HG03103 (cell line): ENCODE measurements at regions not wholly inside any gene's neighbourhood (a gene's known extent, or its start where the extent isn't known, plus 50 kb on each side); places are given as distances from the start of the nearest gene placed in this dataset.

Experiments
- ATAC-seq: cut with Tn5 transposase; IDR thresholded peaks from one replicate; pipeline ENCODE4 v1.9.1; 2021; ENCODE audit warnings: low read depth; ENCODE audit not compliant: unreplicated experiment

GRCh38 chr5:54695198-54695966 is 177.8 kb downstream of the SNX18 start:
- ATAC-seq = no peak

DNA sequence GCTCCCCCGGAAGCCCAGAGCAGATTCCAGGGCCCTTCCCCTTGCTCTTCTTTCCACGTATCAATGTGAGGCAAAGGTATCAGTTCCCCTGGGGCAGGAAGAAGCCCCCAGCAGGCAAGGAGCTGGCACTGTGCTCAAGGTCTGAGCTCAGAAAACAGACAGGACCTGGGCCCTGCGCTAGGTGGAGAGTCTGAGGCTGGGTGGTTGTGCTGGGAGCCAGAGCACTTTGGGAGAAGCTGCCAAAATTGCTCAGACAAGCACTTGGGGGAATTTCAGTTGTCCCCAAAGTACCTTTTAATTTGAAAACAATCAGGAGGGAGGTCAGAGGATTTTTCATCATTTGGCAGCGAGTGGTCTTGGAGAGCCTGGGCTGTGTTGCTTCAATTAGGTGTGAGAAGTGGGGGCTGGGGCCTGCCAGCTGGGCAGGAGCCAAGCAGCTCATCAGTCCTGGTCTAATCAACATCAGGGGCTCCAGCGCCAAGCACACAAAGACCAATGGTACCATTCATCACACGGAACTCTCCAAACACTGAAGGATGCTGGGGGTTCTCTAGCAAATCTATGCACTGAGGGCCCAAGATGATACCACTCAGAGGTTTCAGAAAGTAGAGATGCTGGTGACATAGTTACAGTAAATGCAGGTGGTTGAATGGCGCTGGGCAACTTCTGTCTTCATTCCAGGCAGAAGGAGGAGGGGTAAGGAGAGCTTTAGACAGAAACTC is 176.5 kb downstream of the SNX18 start:
- ATAC-seq = no peak

- no peak for ATAC-seq
Measured at GRCh38 chr5:54692631-54693030, 175.1 kb downstream of the SNX18 start.

GRCh38 chr5:54691656-54692055 is 174.1 kb downstream of the SNX18 start:
- no peak for ATAC-seq

DNA sequence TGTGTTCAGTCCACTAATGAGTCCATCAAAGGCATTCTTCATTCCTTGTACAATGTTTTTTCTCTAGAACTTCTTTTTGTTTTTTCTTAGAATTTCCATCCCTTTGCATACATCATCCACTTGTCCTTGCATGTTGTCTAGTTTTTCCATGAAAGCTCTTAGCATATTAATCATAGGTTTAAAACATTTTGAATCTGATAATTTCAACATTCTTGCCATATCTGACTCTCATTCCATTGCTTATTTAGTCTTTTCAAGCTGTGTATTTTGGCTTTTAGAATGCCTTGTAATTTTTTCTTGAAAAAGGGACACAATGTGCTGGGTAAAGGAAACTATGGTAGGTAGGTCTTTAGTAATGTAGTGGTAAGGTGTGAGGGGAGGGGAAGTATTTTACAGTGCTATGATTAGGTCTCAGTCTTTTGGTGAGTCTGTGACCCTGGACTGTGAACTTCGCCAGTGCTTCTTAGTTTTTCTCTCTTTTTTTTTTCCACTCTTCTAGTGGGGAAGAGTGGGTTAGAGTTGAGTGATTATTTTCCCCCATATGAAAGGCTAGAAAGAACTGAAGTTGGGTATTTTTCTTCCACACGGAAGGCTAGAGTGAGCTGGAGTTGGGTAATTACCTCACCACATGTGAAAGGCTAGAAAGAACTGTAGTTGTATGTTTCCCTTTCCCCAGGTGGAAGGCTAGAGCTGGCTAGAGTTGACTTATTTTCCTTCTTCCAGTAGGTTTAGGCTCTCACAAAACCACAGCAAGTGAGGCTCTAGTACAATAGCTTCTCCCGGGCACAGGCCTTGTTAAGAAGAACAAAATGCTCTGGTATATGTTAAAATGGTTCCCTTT is 172.1 kb downstream of the SNX18 start:
- ATAC-seq = no peak

DNA sequence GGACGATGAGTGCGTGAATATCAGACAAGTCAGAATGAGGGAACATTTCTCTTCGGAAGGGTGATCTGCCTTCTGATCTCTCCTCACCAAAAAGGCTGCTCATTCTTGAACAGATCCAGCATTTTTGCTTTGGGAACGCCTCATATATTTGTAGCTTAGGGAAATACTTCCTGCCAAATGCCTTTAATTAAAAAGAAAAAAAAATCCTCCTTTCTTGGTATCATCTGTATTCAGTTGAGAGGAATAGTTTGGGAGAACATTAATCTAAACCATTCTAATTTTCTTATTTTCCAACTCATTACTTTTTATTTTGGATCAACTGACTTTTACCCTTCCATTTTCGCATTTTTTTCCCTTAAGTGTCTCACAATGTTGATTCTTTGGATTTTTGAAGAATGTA is 163.4 kb downstream of the SNX18 start:
- no peak for ATAC-seq

GRCh38 chr5:54679686-54680085 is 162.1 kb downstream of the SNX18 start:
- no peak for ATAC-seq

- no peak for ATAC-seq
Measured at GRCh38 chr5:54678737-54679136, 161.2 kb downstream of the SNX18 start.

DNA sequence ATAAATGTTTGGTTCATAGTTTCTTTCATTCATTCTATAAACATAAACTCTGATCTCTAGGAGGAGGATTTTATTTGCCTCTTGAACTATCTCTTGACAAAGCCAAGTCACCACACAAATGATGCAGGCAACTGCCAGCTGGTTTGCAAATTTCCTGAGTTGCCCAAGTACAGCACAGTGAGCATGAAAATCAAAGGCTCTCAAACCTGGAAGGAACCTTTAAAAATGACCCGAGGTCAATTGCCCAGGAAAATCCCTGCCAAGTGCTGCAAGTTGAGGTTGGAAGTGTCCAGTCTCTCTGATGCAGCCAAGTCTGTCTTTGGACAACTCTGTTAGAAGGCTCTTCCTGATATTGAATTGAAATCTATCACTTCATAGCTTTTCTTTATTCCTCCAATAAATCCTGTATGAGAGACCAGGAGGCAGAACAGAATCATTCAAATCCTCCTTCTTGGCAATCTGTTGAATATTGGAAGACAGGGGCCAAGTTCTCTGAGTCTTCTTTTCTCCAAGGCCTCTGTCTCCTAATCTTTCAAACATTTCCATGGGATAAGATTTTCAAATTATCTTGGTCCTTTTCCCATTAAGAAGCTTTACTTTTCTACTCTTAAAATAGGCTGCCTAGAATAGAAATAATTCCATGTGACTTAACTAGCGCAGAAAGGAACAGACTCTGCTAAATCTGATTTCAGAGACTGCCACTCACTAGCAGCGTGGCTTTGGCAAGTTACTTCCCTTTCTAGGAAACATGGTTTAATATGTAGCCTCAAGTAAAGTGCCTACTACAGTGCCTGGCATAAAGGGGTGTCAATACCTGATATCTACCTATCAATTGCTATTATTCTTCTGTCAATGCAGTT is 159.2 kb downstream of the SNX18 start:
- no peak for ATAC-seq

DNA sequence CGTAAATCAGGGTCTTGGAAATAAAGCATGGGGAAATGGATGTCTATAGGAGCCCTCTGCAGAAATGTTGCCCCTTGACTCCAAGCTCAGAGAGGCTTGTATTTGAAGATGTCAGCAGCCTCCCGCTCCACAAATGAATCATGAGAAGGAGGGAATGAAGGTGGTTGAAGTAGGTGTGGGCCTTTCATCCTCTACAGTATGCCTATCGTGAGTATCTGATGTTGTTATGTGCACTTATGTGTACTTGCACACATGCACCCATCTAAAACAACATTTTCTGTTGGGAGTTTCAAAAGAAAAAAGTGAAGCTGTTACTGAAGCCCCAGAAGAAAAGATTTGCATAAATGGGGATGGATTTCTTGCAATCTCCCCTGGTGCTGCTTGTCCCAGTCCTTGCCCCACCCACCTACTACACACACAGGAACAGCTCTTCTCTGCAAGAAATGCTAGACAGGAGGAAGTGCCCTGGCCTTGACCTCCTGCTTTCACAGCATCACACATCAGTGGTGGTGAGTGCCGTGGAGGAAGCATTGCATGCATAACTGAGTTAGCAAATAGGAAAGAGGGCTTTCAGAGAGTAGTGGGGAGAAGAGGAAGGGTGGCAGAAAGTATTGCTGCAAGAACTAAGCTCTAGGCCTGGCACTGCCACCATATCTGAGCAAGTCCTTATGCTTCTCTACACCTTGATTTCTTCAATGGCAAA is 156.1 kb downstream of the SNX18 start:
- peak; percentile 92 for ATAC-seq

DNA sequence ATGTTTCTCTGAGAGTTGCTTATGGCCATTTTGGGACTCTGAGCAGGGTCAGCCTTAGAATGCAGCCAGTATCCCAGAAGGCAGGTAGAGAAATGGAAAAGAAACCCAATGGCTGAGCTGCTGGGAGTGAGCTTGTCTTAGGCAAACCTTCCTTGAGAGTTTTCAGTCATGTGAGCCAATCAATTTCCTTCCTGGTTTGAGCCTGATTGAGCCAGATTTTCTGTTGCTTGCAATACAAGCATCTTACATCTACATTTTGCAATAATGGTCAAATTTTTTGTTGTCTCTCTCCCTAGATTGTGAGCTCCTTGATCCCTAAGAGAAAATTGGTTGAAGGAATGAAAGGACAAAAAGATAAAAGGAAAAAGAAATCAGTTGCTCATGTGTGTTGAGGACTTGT is 155.3 kb downstream of the SNX18 start:
- no peak for ATAC-seq

- ATAC-seq = no peak
Measured at GRCh38 chr5:54671681-54672080, 154.1 kb downstream of the SNX18 start.

DNA sequence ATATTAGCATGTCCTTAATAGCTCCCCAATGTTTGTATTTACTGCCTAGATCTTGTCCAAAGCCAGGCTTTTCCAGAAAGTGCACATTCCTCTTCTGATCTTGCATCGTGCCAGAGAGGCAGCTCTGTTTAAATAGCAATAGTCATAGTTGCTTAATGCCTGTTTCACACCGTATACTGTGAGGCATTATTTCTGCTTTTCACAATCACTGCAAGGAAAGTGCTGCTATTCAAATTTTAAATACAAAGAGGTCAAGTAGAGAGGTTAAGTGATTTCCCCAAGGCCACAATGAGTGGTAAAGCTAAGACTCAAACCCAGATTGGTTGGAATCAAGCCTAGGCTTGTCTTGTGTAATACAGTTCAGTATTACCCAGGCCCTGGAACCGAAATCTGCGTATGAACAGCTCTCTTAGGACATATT is 153.6 kb downstream of the SNX18 start:
- no peak for ATAC-seq

GRCh38 chr5:54670281-54670680 is 152.7 kb downstream of the SNX18 start:
- no peak for ATAC-seq

DNA sequence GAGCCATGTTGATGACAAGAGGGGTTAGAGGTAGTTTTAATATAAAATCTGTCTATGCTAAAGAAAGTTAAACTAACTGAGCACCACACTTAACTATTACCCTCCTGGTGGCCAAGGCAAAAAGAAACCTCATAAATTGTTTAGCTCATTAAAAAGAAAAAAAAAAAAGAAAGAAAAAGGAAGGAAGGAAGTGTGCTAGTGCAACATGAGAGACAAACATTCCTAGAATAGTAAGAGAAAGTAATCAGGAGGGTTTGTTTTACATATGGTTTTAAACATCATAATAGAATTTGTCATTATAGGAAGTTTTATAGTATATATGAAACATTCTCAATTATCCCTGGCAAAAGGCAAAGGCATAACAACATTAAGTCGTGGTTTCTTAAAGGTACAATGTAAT is 152.3 kb downstream of the SNX18 start:
- ATAC-seq = no peak

DNA sequence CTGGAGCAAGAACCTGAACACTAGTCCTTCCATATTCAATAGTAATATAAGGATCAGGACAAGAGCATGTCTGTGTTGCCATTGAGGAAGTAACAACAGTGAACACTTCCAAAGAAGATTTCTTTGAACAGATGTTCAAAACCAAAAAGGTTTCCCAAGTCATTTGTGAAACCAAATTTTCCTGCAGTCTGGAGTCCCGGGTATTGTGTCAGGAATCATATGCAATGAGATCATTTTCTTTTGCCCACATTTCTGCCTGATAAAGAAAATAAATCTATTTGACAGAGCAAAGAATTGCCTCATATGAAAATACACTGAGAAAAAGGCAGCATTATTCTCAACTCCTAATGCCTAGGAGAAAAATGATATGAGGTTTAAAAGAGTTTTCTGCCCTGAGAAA is 151.7 kb downstream of the SNX18 start:
- no peak for ATAC-seq

DNA sequence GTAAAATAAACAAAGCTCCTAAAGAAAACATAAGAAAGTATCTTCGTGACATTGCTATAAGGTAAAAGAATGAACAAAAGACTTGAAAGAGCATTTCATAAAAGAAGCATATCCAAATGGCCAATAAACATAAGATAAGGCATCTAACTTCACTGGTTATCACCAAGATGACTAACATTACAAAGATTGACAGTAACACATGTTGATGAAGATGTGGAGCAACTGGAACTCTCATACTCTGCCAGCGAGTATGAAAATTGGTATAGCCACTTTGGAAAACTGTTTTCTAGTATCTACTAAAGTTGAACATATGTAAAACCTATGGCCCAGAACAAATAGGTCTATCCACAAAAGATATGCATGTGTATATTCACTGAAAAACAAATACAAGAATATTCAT is 150.5 kb downstream of the SNX18 start:
- ATAC-seq = no peak

DNA sequence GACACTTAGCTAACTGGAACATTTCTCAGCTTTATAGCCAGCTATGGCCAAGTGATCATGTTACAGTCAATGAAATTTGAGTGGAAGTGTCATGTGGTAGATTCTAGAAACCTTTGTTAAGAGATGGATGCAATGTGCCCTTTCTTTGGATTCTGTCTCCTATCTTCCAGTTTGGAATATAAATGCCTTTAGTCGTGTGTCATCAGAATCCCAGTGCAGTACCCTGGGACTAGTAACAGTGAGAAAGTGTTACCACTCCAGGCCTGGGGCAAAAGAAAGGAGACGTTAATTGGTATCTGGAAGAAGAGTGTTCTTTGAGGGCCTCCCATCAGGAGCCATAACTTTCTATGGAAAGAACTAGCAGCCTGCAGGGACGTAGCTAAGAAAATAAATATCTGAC is 149.6 kb downstream of the SNX18 start:
- ATAC-seq = no peak

DNA sequence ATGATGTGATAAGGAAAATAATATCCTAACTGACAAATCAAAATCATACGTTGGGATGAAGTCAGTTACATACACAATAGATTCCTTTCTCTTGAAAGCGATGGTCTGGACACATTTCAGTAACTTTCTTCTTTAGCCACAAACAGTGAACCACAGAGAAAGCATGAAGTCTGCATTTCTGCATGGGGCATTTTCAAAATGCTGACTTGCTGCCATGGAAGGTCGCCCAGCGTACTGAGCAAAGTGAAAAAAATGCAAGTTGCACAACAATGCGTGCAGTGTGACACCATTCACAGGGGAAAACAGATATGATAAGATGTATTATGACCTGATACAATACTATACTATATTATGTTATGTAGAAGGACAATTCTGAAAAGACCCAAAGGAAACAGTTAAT is 146.3 kb downstream of the SNX18 start:
- ATAC-seq = no peak

DNA sequence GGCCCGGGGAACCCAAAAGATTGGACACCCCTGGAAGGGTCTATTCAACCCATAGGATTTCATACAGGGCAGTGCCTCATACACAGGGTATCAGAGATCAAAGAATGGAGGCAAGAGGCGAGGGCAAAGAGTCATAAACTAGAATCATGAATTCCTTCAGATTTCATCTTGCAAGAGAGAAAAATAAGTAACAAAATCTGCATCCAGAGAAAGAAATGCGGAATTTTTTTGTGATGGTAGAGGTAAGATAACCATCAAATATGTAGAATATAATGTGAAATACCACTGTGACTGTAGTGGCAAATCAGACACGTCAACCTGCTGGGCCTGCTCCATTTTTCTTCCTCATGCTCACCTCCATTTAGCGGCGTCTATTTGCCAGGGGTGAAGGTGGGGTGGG is 143.6 kb downstream of the SNX18 start:
- ATAC-seq = no peak
